H9 (cell line): ENCODE measurements at regions not wholly inside any gene's neighbourhood (a gene's known extent, or its start where the extent isn't known, plus 50 kb on each side); places are given as distances from the start of the nearest gene placed in this dataset.

Experiments
- DNase-seq: peaks from one replicate; pipeline ENCODE4 v3.0.0-alpha.2; 2017
- H2AFZ ChIP-seq: one replicate; pipeline ENCODE4 v1.6.1; 2013; ENCODE audit warnings: mild to moderate bottlenecking, low read length, control low read depth, moderate library complexity
- H2AK5ac ChIP-seq: 2 replicates; pipeline ENCODE4 v1.6.1; 2013; ENCODE audit warnings: low read length, control low read depth, mixed read lengths; ENCODE audit not compliant: insufficient read length
- H2BK120ac ChIP-seq: one replicate; pipeline ENCODE4 v1.6.1; 2013; ENCODE audit warnings: low read depth, mild to moderate bottlenecking, low read length, control low read depth, inconsistent platforms; ENCODE audit not compliant: poor library complexity, severe bottlenecking
- H2BK12ac ChIP-seq: 2 replicates; pipeline ENCODE4 v1.6.1; 2013; ENCODE audit warnings: low read length, control low read depth, mixed read lengths, low read depth; ENCODE audit not compliant: insufficient read length
- H2BK15ac ChIP-seq: 2 replicates; pipeline ENCODE4 v1.6.1; 2013; ENCODE audit warnings: low read depth, low read length, control low read depth
- H2BK20ac ChIP-seq: one replicate; pipeline ENCODE4 v1.6.1; 2013; ENCODE audit warnings: low read depth, mild to moderate bottlenecking, low read length, control low read depth, inconsistent platforms; ENCODE audit not compliant: poor library complexity, severe bottlenecking
- H2BK5ac ChIP-seq: 2 replicates; pipeline ENCODE4 v1.6.1; 2013; ENCODE audit warnings: low read length, control low read depth, mixed read lengths; ENCODE audit not compliant: insufficient read length
- H3K14ac ChIP-seq: 2 replicates; pipeline ENCODE4 v1.6.1; 2013; ENCODE audit warnings: low read length, control low read depth; ENCODE audit not compliant: insufficient read depth
- H3K18ac ChIP-seq: 2 replicates; pipeline ENCODE4 v1.6.1; 2013; ENCODE audit warnings: low read depth, mild to moderate bottlenecking, mixed read lengths, low read length, control low read depth; ENCODE audit not compliant: insufficient read length
- H3K23ac ChIP-seq: 2 replicates; pipeline ENCODE4 v1.6.1; 2013; ENCODE audit warnings: low read length, control low read depth, mixed read lengths, low read depth; ENCODE audit not compliant: insufficient read length
- H3K23me2 ChIP-seq: 2 replicates; pipeline ENCODE4 v1.6.1; 2013; ENCODE audit warnings: low read depth, mild to moderate bottlenecking, mixed read lengths, low read length, control low read depth; ENCODE audit not compliant: insufficient read length, poor library complexity, severe bottlenecking
- H3K27ac ChIP-seq: 2 replicates; pipeline ENCODE4 v1.5.1; 2013; ENCODE audit warnings: low read length, control low read depth, mixed read lengths, low read depth; ENCODE audit not compliant: insufficient read length
- H3K27me3 ChIP-seq: 2 replicates; pipeline ENCODE4 v1.6.1; 2013; ENCODE audit warnings: low read length, control low read depth, inconsistent platforms; ENCODE audit not compliant: insufficient read depth
- H3K4ac ChIP-seq: 2 replicates; pipeline ENCODE4 v1.6.1; 2013; ENCODE audit warnings: low read depth, mild to moderate bottlenecking, control low read depth, inconsistent platforms, low read length, moderate library complexity
- H3K4me1 ChIP-seq: 2 replicates; pipeline ENCODE4 v1.6.1; 2013; ENCODE audit warnings: low read length, control low read depth, inconsistent platforms; ENCODE audit not compliant: insufficient read depth
- H3K4me2 ChIP-seq: 2 replicates; pipeline ENCODE4 v1.6.1; 2013; ENCODE audit warnings: low read length, control low read depth, mixed read lengths; ENCODE audit not compliant: insufficient read length, insufficient read depth
- H3K56ac ChIP-seq: 2 replicates; pipeline ENCODE4 v1.6.1; 2013; ENCODE audit warnings: low read depth, mild to moderate bottlenecking, mixed read lengths, low read length, control low read depth; ENCODE audit not compliant: insufficient read length
- H3K79me1 ChIP-seq: 2 replicates; pipeline ENCODE4 v1.6.1; 2013; ENCODE audit warnings: low read depth, mild to moderate bottlenecking, moderate library complexity, low read length, control low read depth, inconsistent platforms; ENCODE audit not compliant: insufficient read depth, poor library complexity, severe bottlenecking
- H3K79me2 ChIP-seq: 2 replicates; pipeline ENCODE4 v1.6.1; 2013; ENCODE audit warnings: low read length, control low read depth, inconsistent platforms; ENCODE audit not compliant: insufficient read depth
- H3K9ac ChIP-seq: 2 replicates; pipeline ENCODE4 v1.6.1; 2013; ENCODE audit warnings: low read length, control low read depth, mixed read lengths; ENCODE audit not compliant: insufficient read length; ENCODE audit errors: extremely low read depth
- H3K9me3 ChIP-seq: one replicate; pipeline ENCODE4 v1.6.1; 2013; ENCODE audit warnings: low read depth, low read length, inconsistent platforms; ENCODE audit not compliant: control insufficient read depth
- H3T11ph ChIP-seq: one replicate; pipeline ENCODE4 v1.6.1; 2013; ENCODE audit warnings: mild to moderate bottlenecking, low read length, control low read depth, inconsistent platforms
- H4K20me1 ChIP-seq: one replicate; pipeline ENCODE4 v1.6.1; 2013; ENCODE audit not compliant: control insufficient read depth, insufficient read length, insufficient read depth
- H4K5ac ChIP-seq: 2 replicates; pipeline ENCODE4 v1.6.1; 2013; ENCODE audit warnings: low read depth, mild to moderate bottlenecking, mixed read lengths, low read length, control low read depth; ENCODE audit not compliant: insufficient read length
- H4K8ac ChIP-seq: replicated peaks from 2 replicates; pipeline ENCODE4 v1.6.1; 2013; ENCODE audit warnings: low read length, control low read depth, mixed read lengths, low read depth; ENCODE audit not compliant: insufficient read length
- H4K91ac ChIP-seq: 2 replicates; pipeline ENCODE4 v1.6.1; 2013; ENCODE audit warnings: low read depth, mild to moderate bottlenecking, moderate library complexity, mixed read lengths, low read length, control low read depth; ENCODE audit not compliant: insufficient read length
- H3K27ac Mint-ChIP-seq, 3 experiments: 2 replicates in 2 of 3; 3 replicates in 1 of 3; pipeline ENCODE4 v1.8.0; 2020 to 2021; ENCODE audit warnings: mixed read lengths in 3 of 3, mild to moderate bottlenecking in 1 of 3, moderate library complexity in 1 of 3
- H3K27me3 Mint-ChIP-seq: 2 replicates; pipeline ENCODE4 v1.8.0; 2021; ENCODE audit warnings: low read depth, mild to moderate bottlenecking, moderate library complexity, mixed read lengths
- H3K36me3 Mint-ChIP-seq, 3 experiments: 2 replicates in 2 of 3; 3 replicates in 1 of 3; pipeline ENCODE4 v1.8.0; 2020 to 2021; ENCODE audit warnings: low read depth in 3 of 3, mixed read lengths in 3 of 3; ENCODE audit not compliant: insufficient read depth in 1 of 3
- H3K4me1 Mint-ChIP-seq, 2 experiments: 2 replicates each; pipeline ENCODE4 v1.8.0; 2020; ENCODE audit warnings: mixed read lengths in 2 of 2
- H3K4me3 Mint-ChIP-seq, 2 experiments: 2 replicates in 1 of 2; 3 replicates in 1 of 2; pipeline ENCODE4 v1.8.0; 2020 to 2021; ENCODE audit warnings: mild to moderate bottlenecking in 2 of 2, mixed read lengths in 2 of 2, moderate library complexity in 1 of 2
- H3K9me3 Mint-ChIP-seq, 2 experiments: 2 replicates in 1 of 2; 3 replicates in 1 of 2; pipeline ENCODE4 v1.8.0; 2020; ENCODE audit warnings: mild to moderate bottlenecking in 2 of 2, mixed read lengths in 2 of 2, moderate library complexity in 1 of 2
- WGBS: extraction: QIAGEN DNeasy Blood & Tissue Kit; methylation state at CpG from one replicate; pipeline ENCODE4 v1.1.7; 2013; ENCODE audit warnings: missing lambda C conversion rate, low lambda C conversion rate, mixed read lengths; ENCODE audit not compliant: insufficient read length; ENCODE audit errors: extremely low coverage; 5-methylcytosine and 5-hydroxymethylcytosine counted together
- TF ChIP-seq, protein P1 (sequence below): fragments of 200-600 bp; sonication (generic); conservative IDR thresholded peaks from 3 replicates; pipeline ENCODE4 v1.8.0; 2021; ENCODE audit warnings: antibody characterized with exemption, mild to moderate bottlenecking

DNA sequence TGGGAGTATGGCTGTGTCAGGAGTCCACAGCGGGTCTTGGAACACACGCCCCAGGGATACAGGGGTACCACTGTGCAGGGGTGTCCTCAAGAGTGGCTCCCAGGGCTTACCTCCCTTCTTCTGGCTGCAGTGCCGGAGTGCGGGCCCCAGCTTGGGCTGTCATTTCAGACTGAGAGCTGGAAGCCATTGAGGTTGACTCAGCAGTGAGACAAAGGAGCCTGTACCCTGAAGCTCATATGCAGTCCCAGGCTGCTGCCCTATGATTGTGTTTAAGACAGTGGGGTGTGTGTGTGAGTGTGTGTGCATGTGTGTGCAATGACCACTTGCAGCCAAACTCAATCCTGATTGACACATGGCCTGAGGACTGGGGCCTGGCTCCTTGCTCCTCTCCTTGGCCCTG, 167.7 kb upstream of the AFDN start:
- Histone ChIP-seq H2BK20ac (no peak overlapping the region), H3T11ph (no peak overlapping the region), H4K8ac (no peak overlapping the region), H3K14ac (no peak overlapping the region), H3K79me1 (no peaks in the 10 kb centered on the region), H2AK5ac (no peak overlapping the region), H3K18ac (no peak overlapping the region), H3K9me3 (no peaks in the 10 kb centered on the region), H3K27me3 (no peaks in the 10 kb centered on the region), H3K23me2 (no peaks in the 10 kb centered on the region), H3K79me2 (no peaks in the 10 kb centered on the region), H2BK5ac (no peak overlapping the region), H2BK120ac (no peak overlapping the region), H3K4me2 (no peak overlapping the region), H2BK15ac (no peak overlapping the region), H3K56ac (no peak overlapping the region), H3K4ac (no peak overlapping the region), H4K20me1 (no peaks in the 10 kb centered on the region), H2AFZ (no peak overlapping the region), H4K91ac (no peak overlapping the region), H3K4me1 (no peaks in the 10 kb centered on the region), H2BK12ac (no peak overlapping the region), H3K9ac (no peak overlapping the region), H3K27ac (no peak overlapping the region), H3K23ac (no peak overlapping the region), H4K5ac (no peak overlapping the region)
- Mint-ChIP-seq H3K4me1 (peaks cover 2 to 8% of the 10 kb centered on the region in 2 experiments; a peak in 3 of 4 replicates), H3K4me3 (no peak overlapping the region), H3K9me3 (peaks cover 0 to 3% of the 10 kb centered on the region in 2 experiments; a peak in 1 of 5 replicates), H3K27me3 (no peaks in the 10 kb centered on the region; the same call in 1 of the 2 replicates), H3K27ac (no peak overlapping the region; a peak in 1 of 7 replicates), H3K36me3 (peaks cover 0 to 3% (median 0%) of the 10 kb centered on the region in 3 experiments; a peak in 1 of 7 replicates)
- WGBS: no CpG with 5 or more reads among the region's 4 CpGs
- TF ChIP-seq, protein P1, sequence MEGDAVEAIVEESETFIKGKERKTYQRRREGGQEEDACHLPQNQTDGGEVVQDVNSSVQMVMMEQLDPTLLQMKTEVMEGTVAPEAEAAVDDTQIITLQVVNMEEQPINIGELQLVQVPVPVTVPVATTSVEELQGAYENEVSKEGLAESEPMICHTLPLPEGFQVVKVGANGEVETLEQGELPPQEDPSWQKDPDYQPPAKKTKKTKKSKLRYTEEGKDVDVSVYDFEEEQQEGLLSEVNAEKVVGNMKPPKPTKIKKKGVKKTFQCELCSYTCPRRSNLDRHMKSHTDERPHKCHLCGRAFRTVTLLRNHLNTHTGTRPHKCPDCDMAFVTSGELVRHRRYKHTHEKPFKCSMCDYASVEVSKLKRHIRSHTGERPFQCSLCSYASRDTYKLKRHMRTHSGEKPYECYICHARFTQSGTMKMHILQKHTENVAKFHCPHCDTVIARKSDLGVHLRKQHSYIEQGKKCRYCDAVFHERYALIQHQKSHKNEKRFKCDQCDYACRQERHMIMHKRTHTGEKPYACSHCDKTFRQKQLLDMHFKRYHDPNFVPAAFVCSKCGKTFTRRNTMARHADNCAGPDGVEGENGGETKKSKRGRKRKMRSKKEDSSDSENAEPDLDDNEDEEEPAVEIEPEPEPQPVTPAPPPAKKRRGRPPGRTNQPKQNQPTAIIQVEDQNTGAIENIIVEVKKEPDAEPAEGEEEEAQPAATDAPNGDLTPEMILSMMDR: no peak
- no peak for DNase-seq
